ENCODE measurements at regions not wholly inside any gene's neighbourhood (a gene's known extent, or its start where the extent isn't known, plus 50 kb on each side); places are given as distances from the start of the nearest gene placed in this dataset.

- no peak for TF ChIP-seq CTCF (IDR thresholded peaks at IDR 0.05)
- no peak for TF ChIP-seq POLR2A (IDR thresholded peaks at IDR 0.05)
These were observed 99.8 kb upstream of the WSCD2 start for GRCh38 chr12:108029051-108029835.

Measured in adrenal gland (tissue), 5 donors.